IMR-90 (cell line): ENCODE measurements at regions not wholly inside any gene's neighbourhood (a gene's known extent, or its start where the extent isn't known, plus 50 kb on each side); places are given as distances from the start of the nearest gene placed in this dataset.

Experiments used
- ATAC-seq: fragments of 200-7000 bp; cut with Tn5 transposase; 2 replicates; pipeline ENCODE4 v1.9.1; 2020; ENCODE audit warnings: low read depth, mild to moderate bottlenecking, moderate library complexity
- BruUV-seq: library from RNA; stranded (reverse); fragments of 400-500 nt; replicated peaks from 2 replicates; lab custom pipeline; 2021; lab: Mats Ljungman, UMichigan
- CTCF ChIA-PET: fragments of 300-600 bp; formaldehyde crosslinking; extraction: SDS; loops from one replicate; lab custom pipeline; 2021; ENCODE audit warnings: antibody characterized with exemption; lab: Yijun Ruan, JAX
- POLR2A ChIA-PET: fragments of 300-600 bp; sonication (Branson Sonifier 250); formaldehyde crosslinking; loops from one replicate; lab custom pipeline; 2022; ENCODE audit warnings: antibody characterized with exemption; ENCODE audit not compliant: unreplicated experiment; lab: Charles Lee
- DNase-seq: peaks from one replicate; pipeline ENCODE4 v3.0.0; 2013
- H2AFZ ChIP-seq: replicated peaks from 2 replicates; pipeline ENCODE3; 2013; ENCODE audit warnings: low read length, mild to moderate bottlenecking; ENCODE audit not compliant: poor library complexity
- H2AK5ac ChIP-seq: 2 replicates; pipeline ENCODE4 v1.6.1; 2013; ENCODE audit warnings: low read depth, low read length, inconsistent platforms
- H2AK9ac ChIP-seq: replicated peaks from 2 replicates; pipeline ENCODE3; 2013; ENCODE audit warnings: mild to moderate bottlenecking, low read depth, low read length, moderate library complexity; ENCODE audit not compliant: poor library complexity
- H2BK120ac ChIP-seq: 2 replicates; pipeline ENCODE4 v1.6.1; 2013; ENCODE audit warnings: low read depth, low read length, inconsistent platforms
- H2BK15ac ChIP-seq: 3 replicates; pipeline ENCODE4 v1.6.1; 2013; ENCODE audit warnings: low read depth, low read length, inconsistent platforms
- H2BK20ac ChIP-seq: 2 replicates; pipeline ENCODE4 v1.6.1; 2013; ENCODE audit warnings: low read depth, mild to moderate bottlenecking, inconsistent platforms, low read length, moderate library complexity
- H2BK5ac ChIP-seq: 2 replicates; pipeline ENCODE4 v1.6.1; 2013; ENCODE audit warnings: mild to moderate bottlenecking, low read depth, low read length, inconsistent platforms; ENCODE audit not compliant: poor library complexity, severe bottlenecking
- H3K14ac ChIP-seq: replicated peaks from 2 replicates; pipeline ENCODE4 v1.6.1; 2013; ENCODE audit warnings: low read depth, low read length, inconsistent platforms
- H3K18ac ChIP-seq: 2 replicates; pipeline ENCODE4 v1.6.1; 2013; ENCODE audit warnings: low read depth, low read length, control low read depth
- H3K23ac ChIP-seq: 2 replicates; pipeline ENCODE4 v1.6.1; 2013; ENCODE audit warnings: low read depth, low read length, inconsistent platforms
- H3K27ac ChIP-seq: 2 replicates; pipeline ENCODE4 v1.5.1; 2013; ENCODE audit warnings: mild to moderate bottlenecking, control low read depth, low read length; ENCODE audit not compliant: insufficient read depth
- H3K27me3 ChIP-seq: 2 replicates; pipeline ENCODE4 v1.6.1; 2013; ENCODE audit warnings: low read length; ENCODE audit not compliant: control insufficient read depth, insufficient read depth
- H3K36me3 ChIP-seq: 2 replicates; pipeline ENCODE4 v1.6.1; 2013; ENCODE audit warnings: low read length, mixed read lengths; ENCODE audit not compliant: control insufficient read depth, insufficient read depth
- H3K4ac ChIP-seq: 2 replicates; pipeline ENCODE4 v1.6.1; 2013; ENCODE audit warnings: low read depth, low read length, inconsistent platforms
- H3K4me1 ChIP-seq: 2 replicates; pipeline ENCODE4 v1.6.1; 2013; ENCODE audit warnings: low read length, mixed read lengths; ENCODE audit not compliant: control insufficient read depth, insufficient read depth
- H3K4me2 ChIP-seq: 2 replicates; pipeline ENCODE4 v1.6.1; 2013; ENCODE audit warnings: low read depth, mild to moderate bottlenecking, control low read depth, low read length, moderate library complexity
- H3K4me3 ChIP-seq: 2 replicates; pipeline ENCODE4 v1.5.1; 2013; ENCODE audit warnings: low read depth, mild to moderate bottlenecking, control low read depth, low read length, moderate library complexity; ENCODE audit not compliant: insufficient read depth
- H3K56ac ChIP-seq: 2 replicates; pipeline ENCODE4 v1.6.1; 2013; ENCODE audit warnings: low read length, inconsistent platforms; ENCODE audit not compliant: insufficient read depth; ENCODE audit errors: extremely low read depth
- H3K79me1 ChIP-seq, 2 experiments: 2 replicates each; pipeline ENCODE4 v1.6.1; 2013; ENCODE audit warnings: low read length in 2 of 2, inconsistent platforms in 1 of 2, low read depth in 1 of 2
- H3K9ac ChIP-seq: 2 replicates; pipeline ENCODE4 v1.6.1; 2013; ENCODE audit warnings: low read depth, low read length, control low read depth
- H3K9me1 ChIP-seq: 2 replicates; pipeline ENCODE4 v1.6.1; 2013; ENCODE audit warnings: low read length, inconsistent platforms; ENCODE audit not compliant: insufficient read depth
- H3K9me3 ChIP-seq: 2 replicates; pipeline ENCODE4 v1.6.1; 2013; ENCODE audit warnings: low read length; ENCODE audit not compliant: control insufficient read depth, insufficient read depth
- H4K20me1 ChIP-seq: 2 replicates; pipeline ENCODE4 v1.6.1; 2013; ENCODE audit warnings: low read length, inconsistent platforms; ENCODE audit not compliant: insufficient read depth
- H4K5ac ChIP-seq: 2 replicates; pipeline ENCODE4 v1.6.1; 2013; ENCODE audit warnings: mild to moderate bottlenecking, low read depth, low read length, control low read depth
- H4K8ac ChIP-seq, 2 experiments: 2 replicates each; pipeline ENCODE4 v1.6.1; 2013; ENCODE audit warnings: low read depth in 2 of 2, low read length in 2 of 2, control low read depth in 1 of 2, inconsistent platforms in 1 of 2
- H4K91ac ChIP-seq: 2 replicates; pipeline ENCODE4 v1.6.1; 2013; ENCODE audit warnings: low read depth, low read length, inconsistent platforms; ENCODE audit not compliant: insufficient read depth
- BHLHE40 ChIP-seq: fragments of 150-350 bp; IDR thresholded peaks from 2 replicates; pipeline ENCODE4 v1.6.1; 2016; ENCODE audit warnings: mild to moderate bottlenecking, low read depth, low read length
- CEBPB ChIP-seq: IDR thresholded peaks from 2 replicates; pipeline ENCODE4 v1.6.1; 2012; ENCODE audit warnings: low read depth, low read length, improper control_type of control experiment
- CHD1 ChIP-seq: IDR thresholded peaks from 2 replicates; pipeline ENCODE4 v1.6.1; 2012; ENCODE audit warnings: low read depth, low read length, improper control_type of control experiment
- FOS ChIP-seq: fragments of 150-350 bp; IDR thresholded peaks from 2 replicates; pipeline ENCODE4 v1.6.1; 2016; ENCODE audit warnings: low read depth, low read length
- MAFK ChIP-seq: IDR thresholded peaks from 2 replicates; pipeline ENCODE4 v1.6.1; 2012; ENCODE audit warnings: low read depth, low read length, improper control_type of control experiment
- MAZ ChIP-seq: IDR thresholded peaks from 2 replicates; pipeline ENCODE4 v1.6.1; 2012; ENCODE audit warnings: low read depth, mild to moderate bottlenecking, low read length, improper control_type of control experiment, moderate library complexity, borderline replicate concordance
- MXI1 ChIP-seq: IDR thresholded peaks from 2 replicates; pipeline ENCODE4 v1.6.1; 2012; ENCODE audit warnings: low read depth, mild to moderate bottlenecking, low read length, moderate library complexity, borderline replicate concordance
- NFE2L2 ChIP-seq: fragments of 150-350 bp; IDR thresholded peaks from 2 replicates; pipeline ENCODE4 v1.6.1; 2016; ENCODE audit warnings: low read depth, mild to moderate bottlenecking, low read length
- POLR2A ChIP-seq: IDR thresholded peaks from 2 replicates; pipeline ENCODE4 v1.6.1; 2012; ENCODE audit warnings: mild to moderate bottlenecking, low read depth, low read length
- RAD21 ChIP-seq: IDR thresholded peaks from 2 replicates; pipeline ENCODE4 v1.6.1; 2012; ENCODE audit warnings: low read length, improper control_type of control experiment
- RCOR1 ChIP-seq: IDR thresholded peaks from 2 replicates; pipeline ENCODE4 v1.6.1; 2012; ENCODE audit warnings: mild to moderate bottlenecking, low read length, improper control_type of control experiment; ENCODE audit not compliant: insufficient replicate concordance
- RFX5 ChIP-seq: IDR thresholded peaks from 2 replicates; pipeline ENCODE4 v1.8.0; 2012; ENCODE audit warnings: low read depth, mild to moderate bottlenecking, low read length, moderate library complexity
- SMC3 ChIP-seq: fragments of 150-350 bp; IDR thresholded peaks from 2 replicates; pipeline ENCODE4 v1.6.1; 2016; ENCODE audit warnings: low read depth, mild to moderate bottlenecking, antibody characterized with exemption, low read length, moderate library complexity
- WGBS, 2 experiments: methylation state at CpG; one replicate each; pipeline versions ENCODE4 v1.1.5 to v1.1.7; 2013; ENCODE audit warnings: missing lambda C conversion rate in 2 of 2; ENCODE audit not compliant: insufficient read length in 1 of 2; ENCODE audit errors: extremely low coverage in 2 of 2; 5-methylcytosine and 5-hydroxymethylcytosine counted together
- dilution Hi-C: fragments of 300-500 bp; cut with HindIII; formaldehyde crosslinking; loops from one replicate; pipeline ENCODE4 v1.14.3; 2018; ENCODE audit warnings: low sequenced_read_pairs; ENCODE audit not compliant: unreplicated experiment
- in situ Hi-C: fragments of 300-500 bp; cut with MboI; formaldehyde crosslinking; loops from 3 replicates; pipeline ENCODE4 v1.14.3; 2019; ENCODE audit warnings: low sequenced_read_pairs, inconsistent platforms, mixed read lengths
- intact Hi-C: fragments of 100-400 bp; cut with micrococcal nuclease; formaldehyde crosslinking; loops from 2 replicates; pipeline ENCODE4 v1.10.0; 2022
- TF ChIP-seq, protein P1 (sequence below): conservative IDR thresholded peaks from 2 replicates; pipeline ENCODE4 v1.5.1; 2012; ENCODE audit warnings: mild to moderate bottlenecking, low read depth, low read length, improper control_type of control experiment
- TF ChIP-seq, protein P2 (sequence below): fragments of 150-350 bp; IDR thresholded peaks from 2 replicates; pipeline ENCODE4 v1.6.1; 2016; ENCODE audit warnings: low read depth, mild to moderate bottlenecking, low read length, moderate library complexity, borderline replicate concordance
- TF ChIP-seq, protein P3 (sequence below): fragments of 150-350 bp; IDR thresholded peaks from 2 replicates; pipeline ENCODE4 v1.6.1; 2017; ENCODE audit warnings: mild to moderate bottlenecking, antibody characterized with exemption, low read length, low read depth

DNA sequence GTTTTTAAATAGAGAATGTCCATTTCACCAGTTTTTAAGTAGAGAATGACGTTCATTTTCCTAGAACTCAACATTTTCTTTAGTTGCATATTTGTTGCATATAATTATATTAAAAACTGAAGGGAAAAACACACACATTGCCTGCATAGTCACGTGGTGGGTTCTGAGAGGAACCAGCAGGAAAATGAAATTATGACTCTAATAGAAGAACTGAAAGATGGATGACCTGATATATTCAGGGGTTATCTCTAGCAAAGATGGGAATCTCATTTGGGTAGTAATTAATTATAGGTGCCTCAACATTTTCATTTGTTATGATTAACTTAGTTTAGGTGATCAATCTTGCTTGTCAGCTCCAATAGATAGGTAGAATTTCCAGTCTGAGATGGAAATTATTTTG is 288.3 kb downstream of the TRIB2 start:
- in situ Hi-C loops = loop anchor here (5.0 to 10.0 kb wide), 2 partner anchors 288 to 1170 kb away; partner anchors contain the start of gene TRIB2
- Histone ChIP-seq H4K20me1 (no peaks in the 10 kb centered on the region), H2BK15ac (no peak overlapping the region), H2BK120ac (no peak overlapping the region), H3K14ac (no peak overlapping the region), H3K9me3 (no peaks in the 10 kb centered on the region), H3K27me3 (no peaks in the 10 kb centered on the region; the same call in 1 of the 2 replicates), H3K4me3 (no peak overlapping the region), H3K4ac (no peak overlapping the region), H3K9me1 (no peaks in the 10 kb centered on the region), H2AFZ (no peak overlapping the region), H3K9ac (no peak overlapping the region), H2AK5ac (no peak overlapping the region), H4K5ac (no peak overlapping the region), H3K27ac (no peak overlapping the region), H4K8ac (no peak overlapping the region), H2AK9ac (no peak overlapping the region), H3K56ac (no peak overlapping the region), H4K91ac (no peak overlapping the region), H3K4me1 (0 out of 2 replicates have a peak, but pooled peaks cover 2% of the 10 kb centered on the region), H3K18ac (no peak overlapping the region), H3K4me2 (no peak overlapping the region), H2BK20ac (no peak overlapping the region), H2BK5ac (no peak overlapping the region), H3K23ac (no peak overlapping the region), H3K36me3 (no peaks in the 10 kb centered on the region), H3K79me1 (no peaks in the 10 kb centered on the region)
- ChIA-PET POLR2A (no interaction called here), CTCF (no interaction called here)
- WGBS, 2 experiments = no CpG with 5 or more reads among the region's 2 CpGs
- no peak for TF ChIP-seq RFX5
- no peak for TF ChIP-seq CEBPB
- TF ChIP-seq RCOR1 = no peak
- TF ChIP-seq POLR2A = no peak
- TF ChIP-seq, protein P1, sequence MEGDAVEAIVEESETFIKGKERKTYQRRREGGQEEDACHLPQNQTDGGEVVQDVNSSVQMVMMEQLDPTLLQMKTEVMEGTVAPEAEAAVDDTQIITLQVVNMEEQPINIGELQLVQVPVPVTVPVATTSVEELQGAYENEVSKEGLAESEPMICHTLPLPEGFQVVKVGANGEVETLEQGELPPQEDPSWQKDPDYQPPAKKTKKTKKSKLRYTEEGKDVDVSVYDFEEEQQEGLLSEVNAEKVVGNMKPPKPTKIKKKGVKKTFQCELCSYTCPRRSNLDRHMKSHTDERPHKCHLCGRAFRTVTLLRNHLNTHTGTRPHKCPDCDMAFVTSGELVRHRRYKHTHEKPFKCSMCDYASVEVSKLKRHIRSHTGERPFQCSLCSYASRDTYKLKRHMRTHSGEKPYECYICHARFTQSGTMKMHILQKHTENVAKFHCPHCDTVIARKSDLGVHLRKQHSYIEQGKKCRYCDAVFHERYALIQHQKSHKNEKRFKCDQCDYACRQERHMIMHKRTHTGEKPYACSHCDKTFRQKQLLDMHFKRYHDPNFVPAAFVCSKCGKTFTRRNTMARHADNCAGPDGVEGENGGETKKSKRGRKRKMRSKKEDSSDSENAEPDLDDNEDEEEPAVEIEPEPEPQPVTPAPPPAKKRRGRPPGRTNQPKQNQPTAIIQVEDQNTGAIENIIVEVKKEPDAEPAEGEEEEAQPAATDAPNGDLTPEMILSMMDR = no peak
- TF ChIP-seq MAFK = no peak
- TF ChIP-seq MAZ = no peak
- TF ChIP-seq RAD21 = no peak
- TF ChIP-seq MXI1 = no peak
- TF ChIP-seq BHLHE40 = no peak
- TF ChIP-seq NFE2L2 = no peak
- TF ChIP-seq, protein P2, sequence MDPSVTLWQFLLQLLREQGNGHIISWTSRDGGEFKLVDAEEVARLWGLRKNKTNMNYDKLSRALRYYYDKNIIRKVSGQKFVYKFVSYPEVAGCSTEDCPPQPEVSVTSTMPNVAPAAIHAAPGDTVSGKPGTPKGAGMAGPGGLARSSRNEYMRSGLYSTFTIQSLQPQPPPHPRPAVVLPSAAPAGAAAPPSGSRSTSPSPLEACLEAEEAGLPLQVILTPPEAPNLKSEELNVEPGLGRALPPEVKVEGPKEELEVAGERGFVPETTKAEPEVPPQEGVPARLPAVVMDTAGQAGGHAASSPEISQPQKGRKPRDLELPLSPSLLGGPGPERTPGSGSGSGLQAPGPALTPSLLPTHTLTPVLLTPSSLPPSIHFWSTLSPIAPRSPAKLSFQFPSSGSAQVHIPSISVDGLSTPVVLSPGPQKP = no peak
- TF ChIP-seq SMC3 = no peak
- TF ChIP-seq FOS = no peak
- TF ChIP-seq, protein P3, sequence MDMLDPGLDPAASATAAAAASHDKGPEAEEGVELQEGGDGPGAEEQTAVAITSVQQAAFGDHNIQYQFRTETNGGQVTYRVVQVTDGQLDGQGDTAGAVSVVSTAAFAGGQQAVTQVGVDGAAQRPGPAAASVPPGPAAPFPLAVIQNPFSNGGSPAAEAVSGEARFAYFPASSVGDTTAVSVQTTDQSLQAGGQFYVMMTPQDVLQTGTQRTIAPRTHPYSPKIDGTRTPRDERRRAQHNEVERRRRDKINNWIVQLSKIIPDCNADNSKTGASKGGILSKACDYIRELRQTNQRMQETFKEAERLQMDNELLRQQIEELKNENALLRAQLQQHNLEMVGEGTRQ = no peak
- TF ChIP-seq CHD1 = no peak
- dilution Hi-C loops = no loop called here
- no TSS peak for BruUV-seq
- no peak for ATAC-seq
- no peak for DNase-seq
- intact Hi-C loops = loop anchor here (5.0 to 10.0 kb wide), 6 partner anchors 470 to 1313 kb away; no protein-coding TSS in a partner anchor
